CD4-positive, alpha-beta T cell treated with Interleukin-1 beta for 1 hour (primary cell): ENCODE measurements at regions not wholly inside any gene's neighbourhood (a gene's known extent, or its start where the extent isn't known, plus 50 kb on each side); places are given as distances from the start of the nearest gene placed in this dataset.

Source experiments
- DNase-seq, 2 donors: peaks; one replicate each; pipeline ENCODE4 v3.0.0-alpha.2; 2020 to 2022

- no peak for DNase-seq
Observed at GRCh38 chr6:104613416-104614001, 246.2 kb downstream of the HACE1 start.

- DNase-seq, result no peak
Observed at GRCh38 chr6:104612541-104612940, 247.2 kb downstream of the HACE1 start.

DNA sequence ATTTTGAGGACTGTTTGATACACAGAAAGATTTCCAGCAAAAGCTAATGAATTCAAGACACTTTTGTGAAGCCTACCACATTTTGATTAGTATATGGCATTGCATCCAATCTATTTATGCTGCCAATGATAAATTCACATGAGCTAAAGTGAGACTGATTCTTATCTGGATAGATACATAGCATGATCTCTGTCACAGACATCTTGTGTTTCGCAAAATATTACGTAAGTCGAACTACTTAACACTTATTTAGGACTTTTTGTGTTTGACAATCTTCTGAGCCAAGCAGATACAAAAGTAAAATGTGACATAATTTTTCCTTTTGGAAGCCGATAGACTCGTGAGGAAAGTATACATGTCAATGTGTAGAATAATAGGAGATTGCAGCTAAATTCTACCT lies 251.6 kb downstream of the HACE1 start:
- no peak for DNase-seq

- DNase-seq, result no peak
Observed at GRCh38 chr6:104607501-104607900, 252.2 kb downstream of the HACE1 start.

GRCh38 chr6:104606361-104606760 lies 253.4 kb downstream of the HACE1 start:
- no peak for DNase-seq

GRCh38 chr6:104604685-104605084 lies 255.0 kb downstream of the HACE1 start:
- no peak for DNase-seq

GRCh38 chr6:104603108-104603745 lies 256.5 kb downstream of the HACE1 start:
- no peak for DNase-seq

GRCh38 chr6:104601721-104602120 lies 258.0 kb downstream of the HACE1 start:
- DNase-seq, result no peak

- no peak for DNase-seq
Observed at GRCh38 chr6:104601131-104601651, 258.5 kb downstream of the HACE1 start.

DNA sequence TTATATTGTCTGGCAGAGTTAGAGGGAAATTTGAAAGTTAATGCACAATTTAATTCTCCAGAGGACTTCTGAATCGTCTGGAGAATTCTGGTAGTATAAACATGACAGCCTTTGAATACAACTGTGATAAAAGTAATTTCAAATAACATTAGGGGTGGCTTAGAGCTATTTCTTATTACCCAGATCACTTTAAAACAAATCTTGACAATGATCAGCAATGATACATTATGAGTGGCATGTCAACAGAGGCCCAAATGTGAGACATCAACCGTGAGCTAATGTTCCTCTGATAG lies 259.1 kb downstream of the HACE1 start:
- no peak for DNase-seq

GRCh38 chr6:104599821-104600638 lies 259.7 kb downstream of the HACE1 start:
- DNase-seq, result no peak

- no peak for DNase-seq
Observed at GRCh38 chr6:104597541-104598050, 262.1 kb downstream of the HACE1 start.

DNA sequence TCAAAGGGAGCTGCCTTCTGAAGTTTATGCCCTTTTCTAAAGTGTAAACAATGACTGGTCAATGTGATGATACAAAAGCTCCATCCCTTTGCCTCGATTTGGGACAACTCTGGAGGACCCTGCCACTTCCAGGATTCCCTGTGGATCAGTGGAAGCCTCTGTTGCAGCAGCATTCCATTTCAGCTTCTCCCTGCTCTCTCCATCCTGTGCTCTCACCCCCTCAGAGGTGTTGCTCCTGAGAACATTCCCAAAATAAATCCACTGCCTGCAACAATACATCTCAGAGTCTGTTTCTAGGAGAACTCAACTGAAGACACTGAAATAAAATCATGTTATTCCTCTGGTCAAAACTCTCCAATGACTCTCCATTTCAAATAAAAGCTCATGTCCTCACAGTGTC lies 263.6 kb downstream of the HACE1 start:
- DNase-seq, result no peak

DNA sequence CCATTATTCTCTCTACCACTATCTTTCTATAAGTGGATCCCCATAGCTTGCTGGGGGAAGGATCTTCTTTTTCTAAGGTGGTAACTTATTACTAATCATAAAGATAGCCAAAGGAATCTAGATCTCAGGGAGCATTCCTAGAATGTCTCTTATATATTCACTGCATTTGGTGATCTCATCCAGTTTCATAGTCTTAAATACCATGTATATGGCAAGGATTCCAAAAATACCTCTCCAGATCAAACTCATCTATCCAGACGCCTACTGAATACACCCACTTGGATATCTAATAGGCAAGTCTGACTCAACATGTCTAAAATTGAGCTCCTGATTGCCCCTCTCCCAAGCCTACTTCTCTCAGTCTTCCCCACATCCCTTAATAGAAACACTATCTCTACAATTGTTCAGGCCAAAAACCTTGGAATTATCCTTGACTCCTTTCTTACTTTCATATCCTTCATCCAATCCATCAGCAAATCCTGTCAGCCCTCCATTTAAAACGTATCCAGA lies 264.4 kb downstream of the HACE1 start:
- no peak for DNase-seq

- no peak for DNase-seq
Observed at GRCh38 chr6:104591573-104592334, 268.0 kb downstream of the HACE1 start.

DNA sequence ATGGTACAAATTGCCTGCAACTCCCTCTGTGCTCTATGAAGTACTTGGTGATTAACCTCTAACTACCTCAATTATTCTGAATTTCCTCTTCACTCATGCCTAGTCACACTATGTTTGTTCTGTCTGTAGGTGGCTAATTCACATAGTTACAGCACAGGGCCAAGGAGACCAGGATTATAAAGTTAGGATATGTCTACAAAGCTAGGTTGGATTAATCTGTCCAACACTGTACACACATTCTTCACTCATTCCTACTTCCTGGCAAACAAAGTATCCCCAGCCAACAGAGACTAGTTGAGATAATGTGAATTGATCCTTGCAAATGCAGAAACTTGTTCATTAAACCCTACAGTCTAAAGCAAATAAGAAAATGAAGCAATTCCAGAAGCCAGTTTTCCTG lies 269.8 kb downstream of the HACE1 start:
- DNase-seq, result no peak

GRCh38 chr6:104585646-104586045 lies 274.1 kb downstream of the HACE1 start:
- DNase-seq, result no peak

GRCh38 chr6:104580452-104580851 lies 279.3 kb downstream of the HACE1 start:
- DNase-seq, result no peak

DNA sequence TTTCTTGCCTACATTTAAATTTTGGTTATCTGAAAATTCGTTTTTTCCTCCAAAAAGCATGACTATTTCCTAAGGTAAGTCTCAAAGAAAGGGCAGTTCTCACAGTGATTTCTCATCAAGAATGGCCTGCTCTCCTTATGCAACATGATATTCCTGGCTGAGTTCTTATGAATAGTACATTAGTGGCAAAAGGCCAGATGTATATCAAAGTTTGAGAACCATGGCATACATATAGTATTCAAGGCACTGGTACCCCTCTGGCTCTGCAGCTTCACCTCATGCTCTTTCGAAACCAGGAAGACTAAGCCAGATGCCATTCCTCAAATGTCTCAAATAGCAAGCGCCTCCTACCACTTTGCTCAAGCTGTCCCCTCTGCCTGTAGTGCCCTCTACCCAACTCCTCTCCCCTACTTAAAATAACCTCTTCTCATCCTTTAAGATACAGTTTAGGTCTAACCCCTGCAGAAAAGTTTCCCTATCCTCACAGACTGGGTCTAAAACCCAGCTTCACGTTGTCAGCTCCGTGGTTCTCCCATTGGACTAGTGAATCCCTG lies 280.3 kb downstream of the HACE1 start:
- DNase-seq, result no peak

DNA sequence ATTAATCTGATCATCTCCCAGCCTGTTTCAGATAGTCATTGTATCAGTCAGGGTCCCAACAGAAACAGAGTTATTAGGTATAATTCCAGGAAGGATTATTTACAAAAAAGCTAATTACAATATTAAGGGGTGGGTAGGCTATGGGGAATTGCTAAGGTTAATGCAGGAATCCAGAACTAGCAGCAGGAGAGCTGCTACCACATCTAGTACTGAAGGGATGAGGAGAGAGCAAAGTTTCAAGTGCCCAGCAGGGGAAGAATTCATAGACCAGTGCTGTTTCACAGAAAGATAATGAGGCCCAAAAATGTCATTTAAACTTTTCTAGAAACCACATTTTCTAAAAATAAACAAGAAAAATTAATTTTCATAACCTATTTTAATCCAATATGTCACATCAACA lies 284.2 kb downstream of the HACE1 start:
- DNase-seq, result no peak

DNA sequence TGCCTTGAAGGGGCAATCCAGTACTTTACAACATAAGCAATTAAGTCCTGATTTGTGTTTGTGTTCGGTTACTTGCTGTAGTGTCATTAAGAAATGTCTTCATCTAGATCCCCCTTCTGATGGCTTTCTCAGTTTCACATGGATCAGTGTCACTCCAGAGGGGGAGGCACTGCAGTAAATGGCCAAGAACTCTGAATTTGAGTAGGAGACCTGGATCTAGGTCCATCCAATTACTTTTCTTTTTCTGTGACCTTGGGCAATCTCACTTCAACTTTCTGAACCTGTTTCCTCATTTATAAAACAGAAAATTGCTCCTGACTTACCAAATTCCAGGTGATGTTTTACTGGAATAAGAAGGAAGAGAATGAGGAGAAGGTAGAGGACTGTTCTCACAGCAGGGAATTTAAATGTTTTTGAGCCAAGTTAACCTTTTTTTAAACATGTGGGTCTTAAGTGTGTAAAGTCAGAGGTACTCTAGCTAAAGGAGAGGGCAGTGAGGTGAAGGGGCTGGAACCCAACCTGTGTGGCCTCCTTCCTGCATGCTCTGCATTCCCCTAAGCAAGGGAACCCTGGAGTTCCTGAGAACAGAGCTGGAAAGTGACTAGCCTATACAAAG lies 285.5 kb downstream of the HACE1 start:
- no peak for DNase-seq

DNA sequence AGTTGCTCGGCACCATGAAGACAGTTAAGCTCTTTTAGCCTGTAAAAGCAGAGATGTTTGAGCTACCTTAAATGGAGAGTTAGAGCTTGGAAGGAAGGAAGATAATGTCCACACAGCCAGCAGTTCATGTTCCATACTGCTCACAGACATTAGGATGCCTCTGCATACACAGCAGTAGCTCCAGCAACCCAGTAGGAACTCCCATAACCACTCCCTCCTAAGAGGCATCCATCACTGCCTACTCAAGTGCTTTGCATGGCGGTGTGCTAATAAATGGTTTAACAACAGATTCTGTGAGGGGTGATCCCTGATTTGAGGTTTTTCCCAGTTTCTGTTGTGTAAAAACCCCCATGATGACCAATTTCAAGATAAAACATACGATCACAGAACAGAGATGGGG lies 286.4 kb downstream of the HACE1 start:
- DNase-seq, result no peak
